Kidney (tissue), 13 donors: ENCODE measurements at regions not wholly inside any gene's neighbourhood (a gene's known extent, or its start where the extent isn't known, plus 50 kb on each side); places are given as distances from the start of the nearest gene placed in this dataset.

Source experiments
- DNase-seq, 5 donors: peaks; one replicate each; pipeline ENCODE4 v3.0.0-alpha.2; 2013 to 2020
- FAIRE-seq: peaks from 2 replicates; lab custom pipeline; 2012; peaks lifted over from hg19 to GRCh38; lab: Jason Lieb, UNC
- H3K27ac ChIP-seq, 2 donors: one replicate each; pipeline ENCODE4 v1.7.0; 2013; ENCODE audit warnings: low read depth in 2 of 2, low read length in 2 of 2, inconsistent platforms in 1 of 2
- H3K27me3 ChIP-seq: one replicate; pipeline ENCODE4 v1.7.1; 2013; ENCODE audit warnings: low read length, inconsistent platforms; ENCODE audit not compliant: control insufficient read depth, insufficient read depth
- H3K36me3 ChIP-seq, 3 donors: one replicate each; pipeline versions ENCODE4 v1.7.0 to v1.7.1; 2013; ENCODE audit warnings: low read length in 3 of 3, control low read depth in 1 of 3, inconsistent platforms in 1 of 3; ENCODE audit not compliant: insufficient read depth in 3 of 3, control insufficient read depth in 2 of 3
- H3K4me1 ChIP-seq, 3 donors: one replicate each; pipeline versions ENCODE4 v1.7.0 to v1.7.1; 2013; ENCODE audit warnings: low read length in 3 of 3, inconsistent platforms in 1 of 3, low read depth in 1 of 3; ENCODE audit not compliant: control insufficient read depth in 2 of 3, insufficient read depth in 2 of 3
- H3K4me3 ChIP-seq, 3 donors: one replicate each; pipeline versions ENCODE4 v1.7.0 to v1.8.1; 2013; ENCODE audit warnings: low read length in 3 of 3, control low read depth in 1 of 3, inconsistent platforms in 1 of 3
- H3K9ac ChIP-seq, 3 donors: one replicate each; pipeline versions ENCODE4 v1.7.0 to v1.7.1; 2013; ENCODE audit warnings: low read length in 3 of 3, control low read depth in 1 of 3, inconsistent platforms in 1 of 3
- H3K9me3 ChIP-seq, 3 donors: one replicate each; pipeline versions ENCODE4 v1.7.0 to v1.7.1; 2013; ENCODE audit warnings: low read length in 3 of 3, control low read depth in 1 of 3, inconsistent platforms in 1 of 3; ENCODE audit not compliant: control insufficient read depth in 2 of 3, insufficient read depth in 1 of 3
- CTCF ChIP-seq: IDR thresholded peaks from 3 replicates; pipeline ENCODE4 v1.5.1; 2012; ENCODE audit warnings: mild to moderate bottlenecking, moderate library complexity, borderline replicate concordance; ENCODE audit not compliant: insufficient read depth; ENCODE audit errors: extremely low read depth
- intact Hi-C: fragments of 100-400 bp; cut with DNase I; formaldehyde crosslinking; loops from one replicate; pipeline ENCODE4 v1.11.1; 2022
- donor health status: control.
- donor health status: control.
- donor health status: control.
- donor health status: control.
- donor health status: control.
- donor health status: DM: yes; HTN: yes; CAD: no.
- donor health status: Normal renal cell carcinoma (clear cell type).

DNA sequence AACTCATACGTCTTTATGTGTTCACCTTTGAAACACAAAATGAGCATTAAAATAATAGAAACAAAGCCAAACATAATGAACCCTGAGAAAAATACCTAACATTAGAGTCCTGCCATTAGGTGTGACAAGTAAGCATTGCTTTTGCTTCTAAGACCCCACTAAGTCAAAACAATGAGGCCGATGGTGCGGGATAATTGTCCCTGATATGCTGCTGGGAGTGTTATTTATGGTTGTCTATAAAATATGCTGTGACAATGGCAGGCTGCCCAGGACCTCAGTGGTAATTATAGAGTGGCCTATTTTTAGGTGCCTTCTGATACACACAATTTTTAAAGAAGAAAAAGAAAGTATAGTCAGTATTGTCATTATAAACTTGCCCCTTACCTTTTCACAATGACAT lies 1423.1 kb downstream of the AMY1C start:
- Histone ChIP-seq H3K27ac (no peak overlapping the region), H3K4me3 (no peak overlapping the region), H3K27me3 (no peaks in the 10 kb centered on the region), H3K9ac (no peak overlapping the region), H3K36me3 (no peaks in the 10 kb centered on the region), H3K9me3 (no peaks in the 10 kb centered on the region), H3K4me1 (no peaks in the 10 kb centered on the region)
- DNase-seq (peak in 1 of 5 donors; percentile 1), FAIRE-seq (no peak)
- intact Hi-C loops, result no loop called here
- no peak for TF ChIP-seq CTCF

DNA sequence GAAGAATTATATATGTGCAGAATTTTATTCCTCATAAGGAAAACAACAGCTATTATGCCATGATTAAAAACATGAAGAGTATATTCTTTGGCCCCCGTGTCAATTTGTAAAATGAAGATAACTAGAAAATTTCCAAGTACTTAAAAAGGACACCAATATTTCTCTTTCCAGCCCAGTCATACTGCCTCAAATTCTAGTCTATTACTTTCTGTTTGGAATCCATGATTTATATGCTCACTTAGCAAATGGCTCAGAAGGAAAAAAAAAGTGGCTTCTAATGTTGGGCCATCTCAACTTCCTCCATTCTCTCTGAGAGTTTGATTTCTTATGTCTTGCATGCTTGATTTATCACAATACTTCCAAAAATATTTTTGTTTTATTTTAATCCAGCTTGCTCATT lies 1431.1 kb downstream of the AMY1C start:
- Histone ChIP-seq H3K4me3 (no peak overlapping the region), H3K4me1 (no peaks in the 10 kb centered on the region), H3K9me3 (no peaks in the 10 kb centered on the region), H3K36me3 (no peaks in the 10 kb centered on the region), H3K27ac (no peak overlapping the region), H3K27me3 (no peaks in the 10 kb centered on the region), H3K9ac (no peak overlapping the region)
- intact Hi-C loops, result no loop called here
- DNase-seq (no peak), FAIRE-seq (no peak)
- TF ChIP-seq CTCF, result no peak

DNA sequence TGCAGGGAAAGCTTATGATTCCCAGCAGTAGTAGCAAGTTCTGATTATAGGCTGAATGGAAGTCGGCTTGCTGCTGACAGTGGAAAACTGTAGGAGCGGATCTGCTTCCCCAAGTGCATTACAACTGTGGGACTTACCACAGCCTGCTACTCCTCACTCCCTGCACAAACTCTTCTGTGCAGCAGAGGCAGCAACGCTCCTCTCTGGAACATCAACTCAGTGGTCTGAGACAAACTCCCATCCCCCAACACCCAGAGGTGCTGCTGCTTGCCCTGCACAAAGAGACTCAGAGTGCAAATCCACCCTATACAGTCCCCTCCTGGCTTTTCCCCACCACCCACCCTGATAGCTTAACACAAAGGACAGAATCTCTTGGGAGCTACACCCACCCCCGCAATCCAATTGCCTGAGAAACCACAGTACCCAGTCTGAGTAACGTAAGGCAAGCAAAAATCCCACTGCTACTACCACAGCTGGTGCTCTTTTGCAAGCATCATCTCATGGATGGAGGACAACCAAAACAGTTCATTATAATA lies 1455.2 kb downstream of the AMY1C start:
- Histone ChIP-seq H3K4me3 (no peak overlapping the region), H3K27ac (no peak overlapping the region), H3K4me1 (no peaks in the 10 kb centered on the region), H3K9me3 (peaks cover 0 to 6% (median 0%) of the 10 kb centered on the region in 3 donors), H3K36me3 (no peaks in the 10 kb centered on the region), H3K27me3 (no peaks in the 10 kb centered on the region), H3K9ac (no peak overlapping the region)
- intact Hi-C loops, result no loop called here
- TF ChIP-seq CTCF, result no peak
- DNase-seq (no peak), FAIRE-seq (no peak)

DNA sequence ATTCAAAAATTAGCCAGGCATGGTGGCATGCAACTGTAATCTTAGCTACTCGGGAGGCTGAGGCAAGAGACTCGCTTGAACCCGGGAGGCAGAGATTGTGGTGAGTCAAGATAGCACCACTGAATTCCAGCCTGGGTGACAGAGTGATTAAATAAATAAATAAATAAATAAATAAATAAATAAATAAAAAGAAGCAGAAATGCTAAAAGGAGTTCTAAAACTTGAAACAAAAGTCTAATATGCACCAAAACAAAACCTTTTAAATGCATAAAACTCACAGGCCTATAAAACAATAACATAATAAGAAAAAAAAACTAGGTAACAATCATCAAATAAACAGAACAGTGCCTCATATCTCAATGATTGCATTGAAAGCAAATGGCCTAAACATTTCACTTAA lies 1458.9 kb downstream of the AMY1C start:
- no peak for DNase-seq
- H3K27me3 ChIP-seq, result no peaks in the 10 kb centered on the region
- intact Hi-C loops, result no loop called here
- peaks cover 0 to 6% (median 0%) of the 10 kb centered on the region in 3 donors for H3K9me3 ChIP-seq
- H3K36me3 ChIP-seq, result no peaks in the 10 kb centered on the region
- no peak overlapping the region for H3K27ac ChIP-seq
- FAIRE-seq, result no peak
- TF ChIP-seq CTCF, result no peak
- H3K9ac ChIP-seq, result no peak overlapping the region
- H3K4me1 ChIP-seq, result no peaks in the 10 kb centered on the region
- no peak overlapping the region for H3K4me3 ChIP-seq
